DMS53 treated with DMSO at 0.1 percent for 48 hours (cell line): ENCODE measurements at regions not wholly inside any gene's neighbourhood (a gene's known extent, or its start where the extent isn't known, plus 50 kb on each side); places are given as distances from the start of the nearest gene placed in this dataset.
A peak's percentile ranks its signal among the peaks of the same experiment; 100 is the strongest.
"Not testable (repeated sequence)": the region's sequence is repeated elsewhere in the genome, so short reads cannot be mapped to it uniquely, and the experiment has no call there.

ENCODE experiments used
- DNase-seq: peaks from one replicate; lab custom pipeline; 2025; ENCODE audit not compliant: unreplicated experiment; lab: John Stamatoyannopoulos, UW

DNA sequence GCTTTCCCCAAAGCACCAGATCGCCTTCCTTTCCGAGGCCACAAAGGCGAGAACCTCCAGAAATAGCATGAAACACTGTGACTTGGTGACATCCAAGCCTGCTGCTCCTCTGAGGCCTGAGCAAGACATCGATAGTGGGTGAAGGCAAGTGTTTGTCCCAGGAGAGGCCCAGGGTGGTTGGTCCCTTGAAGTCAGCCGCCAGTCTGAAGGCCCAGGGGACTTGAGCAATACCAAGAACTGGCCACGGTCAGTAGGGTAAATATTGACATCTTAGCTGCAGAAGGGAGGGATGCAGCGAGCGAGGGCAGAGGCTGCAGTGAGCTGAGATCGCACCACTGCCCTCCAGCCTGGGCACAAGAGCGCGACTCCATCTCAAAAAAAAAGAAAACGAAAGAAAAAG, 1533.5 kb downstream of the REEP3 start:
- not testable (repeated sequence) for DNase-seq

- DNase-seq: no peak
These were observed 1544.1 kb downstream of the REEP3 start for GRCh38 chr10:65065278-65065677.

DNA sequence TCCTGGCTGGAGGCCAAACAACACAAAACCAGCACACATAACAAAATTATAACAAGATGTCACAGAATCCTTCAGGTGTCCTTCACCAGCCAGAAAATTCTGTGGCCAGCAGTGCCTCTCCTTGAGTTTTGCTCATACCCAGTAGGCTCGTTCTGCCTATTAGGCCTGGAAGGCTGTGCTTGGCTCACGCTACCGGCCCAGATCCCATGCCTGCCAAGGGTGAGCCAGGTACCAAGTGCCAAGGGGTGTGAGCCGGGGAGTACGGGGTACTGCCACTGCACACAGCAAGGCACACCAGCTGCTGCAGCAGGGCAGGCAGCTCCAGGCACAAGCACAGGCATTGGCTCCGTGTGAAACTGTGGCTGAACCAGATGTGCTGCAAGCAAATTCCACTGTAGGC, 1562.0 kb downstream of the REEP3 start:
- no peak for DNase-seq

GRCh38 chr10:65090991-65091390, 1569.8 kb downstream of the REEP3 start:
- DNase-seq: no peak

- no peak for DNase-seq
These were observed 1578.9 kb downstream of the REEP3 start for GRCh38 chr10:65100146-65100545.

- DNase-seq: not testable (repeated sequence)
These were observed 1579.7 kb downstream of the REEP3 start for GRCh38 chr10:65100881-65101280.

DNA sequence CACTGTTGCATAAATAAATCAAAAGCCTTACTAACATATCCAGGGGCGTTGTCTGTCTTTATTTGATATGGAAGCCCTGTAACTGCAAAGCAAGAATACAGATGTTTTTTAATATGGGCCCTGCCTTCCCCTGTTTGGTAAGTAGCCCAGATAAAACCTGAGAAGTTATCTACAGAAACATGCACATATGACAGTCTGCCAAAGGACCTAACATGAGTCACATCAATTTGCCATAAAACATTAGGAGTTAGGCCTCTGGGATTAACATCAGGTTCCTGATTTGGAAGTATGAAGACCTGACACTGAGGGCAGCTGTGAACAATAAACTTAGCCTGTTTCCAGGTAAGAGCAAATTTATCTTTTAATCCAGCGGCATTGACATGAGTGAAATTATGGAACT, 1588.8 kb downstream of the REEP3 start:
- DNase-seq: no peak

DNA sequence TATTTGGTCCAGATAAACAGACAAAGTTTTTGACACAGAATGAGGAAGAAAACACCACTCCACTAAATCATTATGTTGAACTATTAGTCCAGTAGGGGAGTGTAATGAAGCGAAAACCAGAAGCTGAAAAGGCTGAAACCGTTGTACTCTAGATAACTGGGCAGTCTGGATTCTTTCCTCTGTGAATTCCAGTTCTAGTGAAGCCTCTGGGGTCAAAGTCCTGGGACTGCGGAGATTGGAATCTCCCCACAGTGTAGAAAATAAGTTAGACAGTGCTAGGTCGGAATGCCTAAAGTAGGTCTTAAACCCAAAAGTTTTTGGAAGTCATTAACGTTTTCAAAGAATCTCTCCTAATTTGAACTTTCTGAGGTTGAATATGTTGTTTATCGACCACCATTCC, 1589.9 kb downstream of the REEP3 start:
- not testable (repeated sequence) for DNase-seq

- no peak for DNase-seq
These were observed 1591.4 kb downstream of the REEP3 start for GRCh38 chr10:65112573-65112972.

DNA sequence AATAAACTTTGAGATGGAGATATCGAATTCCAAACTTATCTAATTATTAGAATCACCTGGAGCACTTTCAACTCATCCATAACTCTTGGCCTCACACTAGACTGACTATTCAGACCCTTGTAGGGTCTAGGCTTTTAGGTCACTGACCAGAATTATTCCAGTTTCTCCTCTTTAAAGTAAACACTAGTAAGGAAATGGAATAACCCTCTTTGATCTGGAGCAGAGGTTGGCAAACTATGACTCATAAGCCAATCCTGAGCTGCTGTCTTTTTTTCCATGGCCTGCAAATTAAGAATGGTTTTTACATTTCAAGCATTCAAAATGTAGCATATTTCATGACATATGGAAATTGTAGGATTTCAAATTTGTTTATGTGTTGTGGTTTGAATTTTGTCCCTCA, 1601.9 kb downstream of the REEP3 start:
- peak; percentile 85 for DNase-seq

- DNase-seq: no peak
These were observed 1604.0 kb downstream of the REEP3 start for GRCh38 chr10:65125212-65125611.

- DNase-seq: no peak
These were observed 1605.1 kb downstream of the REEP3 start for GRCh38 chr10:65126288-65126687.

GRCh38 chr10:65128277-65128676, 1607.1 kb downstream of the REEP3 start:
- no peak for DNase-seq

GRCh38 chr10:65130162-65130758, 1609.1 kb downstream of the REEP3 start:
- no peak for DNase-seq

DNA sequence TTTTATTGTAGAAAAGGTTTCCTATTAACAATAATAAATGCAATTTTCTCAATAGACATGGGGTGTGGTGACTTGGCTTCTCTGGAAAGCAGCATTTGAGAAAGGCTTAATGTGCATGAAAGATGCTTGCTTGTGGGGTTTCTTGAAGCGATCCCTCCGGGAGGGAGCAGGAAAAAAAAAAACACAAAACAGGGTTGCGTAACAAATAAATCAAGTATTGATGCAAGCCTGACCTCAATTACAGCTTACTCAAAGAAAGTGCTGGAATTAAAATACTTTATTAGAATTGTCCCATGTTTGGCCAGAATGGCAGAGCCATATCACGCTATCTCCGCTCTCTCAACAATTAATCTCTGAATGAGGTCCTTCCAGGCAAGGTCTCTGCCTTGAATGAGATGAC, 1612.5 kb downstream of the REEP3 start:
- DNase-seq: no peak

DNA sequence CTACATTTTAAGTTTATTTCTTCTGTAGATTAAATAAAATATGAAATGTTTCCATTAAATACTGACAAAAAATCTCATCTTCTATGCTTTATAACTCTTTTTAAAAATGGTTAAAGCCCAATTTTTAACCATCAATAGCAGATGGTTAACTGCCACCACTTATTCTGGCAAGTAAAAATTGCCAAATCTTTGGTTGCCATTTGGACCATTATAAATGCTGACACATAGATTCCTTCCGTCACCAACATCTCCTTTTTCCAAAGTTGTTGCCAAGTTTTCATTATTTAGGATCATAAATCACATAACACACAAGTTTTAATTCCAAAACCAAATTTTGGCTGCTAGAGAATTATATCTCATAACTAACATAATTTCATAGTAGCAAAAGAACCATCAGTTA, 1614.3 kb downstream of the REEP3 start:
- DNase-seq: no peak

GRCh38 chr10:65142641-65143435, 1621.6 kb downstream of the REEP3 start:
- DNase-seq: no peak

- no peak for DNase-seq
These were observed 1622.5 kb downstream of the REEP3 start for GRCh38 chr10:65143723-65144122.

- DNase-seq: no peak
These were observed 1628.7 kb downstream of the REEP3 start for GRCh38 chr10:65149878-65150277.

DNA sequence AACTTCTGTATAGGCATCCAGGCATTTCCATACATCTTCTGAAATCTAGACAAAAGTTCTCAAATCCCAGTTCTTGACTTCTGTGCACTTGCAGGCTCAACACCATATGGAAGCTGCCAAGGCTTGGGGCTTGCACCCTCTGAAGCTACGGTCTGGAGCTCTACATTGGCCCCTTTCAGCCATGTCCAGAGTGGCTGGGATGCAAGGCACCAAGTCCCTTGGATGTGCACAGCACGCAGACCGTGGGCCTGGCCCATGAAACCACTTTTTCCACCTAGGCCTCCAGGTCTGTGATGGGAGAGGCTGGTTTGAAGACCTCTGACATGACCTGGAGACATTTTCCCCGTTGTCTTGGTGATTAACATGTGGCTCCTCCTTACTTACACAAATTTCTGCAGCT, 1645.1 kb downstream of the REEP3 start:
- DNase-seq: no peak

DNA sequence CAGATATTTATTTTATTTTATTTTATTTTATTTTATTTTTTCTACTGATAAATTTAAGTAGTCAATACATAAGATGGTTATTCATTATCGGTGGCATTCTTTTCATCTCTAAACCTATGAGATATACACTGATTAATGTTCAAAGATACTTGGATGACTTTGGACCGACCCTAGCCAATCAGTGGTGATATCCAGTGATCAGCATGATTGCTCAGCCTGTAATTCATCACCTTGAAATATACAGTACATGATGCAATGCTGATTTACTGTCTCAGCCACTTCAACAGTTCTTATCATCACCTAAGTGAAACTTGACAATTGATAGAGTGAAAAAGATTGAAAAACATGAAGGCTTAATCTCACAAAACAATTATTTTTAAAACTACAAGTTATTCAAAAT, 1651.0 kb downstream of the REEP3 start:
- no peak for DNase-seq

DNA sequence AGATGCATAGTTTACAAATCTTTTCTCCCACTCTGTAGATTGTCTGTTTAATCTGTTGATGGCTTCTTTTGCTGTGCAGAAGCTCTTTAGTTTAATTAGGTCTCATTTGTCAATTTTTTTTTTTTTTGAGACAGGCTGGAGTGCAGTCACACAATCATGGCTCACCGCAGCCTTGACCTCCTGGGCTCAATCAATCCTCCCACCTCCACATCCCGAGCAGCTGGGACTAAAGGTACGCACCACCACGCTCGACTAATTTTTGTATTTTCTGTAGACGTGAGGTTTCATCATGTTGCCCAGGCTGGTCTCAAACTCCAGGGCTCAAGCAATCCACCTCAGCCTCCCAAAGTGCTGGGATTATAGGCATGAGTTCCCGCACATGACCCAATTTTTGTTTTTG, 1655.8 kb downstream of the REEP3 start:
- DNase-seq: no peak

GRCh38 chr10:65183236-65183635, 1662.0 kb downstream of the REEP3 start:
- no peak for DNase-seq
